ENCODE measurements at regions not wholly inside any gene's neighbourhood (a gene's known extent, or its start where the extent isn't known, plus 50 kb on each side); places are given as distances from the start of the nearest gene placed in this dataset.
"Not testable (repeated sequence)": the region's sequence is repeated elsewhere in the genome, so short reads cannot be mapped to it uniquely, and the experiment has no call there.

DNA sequence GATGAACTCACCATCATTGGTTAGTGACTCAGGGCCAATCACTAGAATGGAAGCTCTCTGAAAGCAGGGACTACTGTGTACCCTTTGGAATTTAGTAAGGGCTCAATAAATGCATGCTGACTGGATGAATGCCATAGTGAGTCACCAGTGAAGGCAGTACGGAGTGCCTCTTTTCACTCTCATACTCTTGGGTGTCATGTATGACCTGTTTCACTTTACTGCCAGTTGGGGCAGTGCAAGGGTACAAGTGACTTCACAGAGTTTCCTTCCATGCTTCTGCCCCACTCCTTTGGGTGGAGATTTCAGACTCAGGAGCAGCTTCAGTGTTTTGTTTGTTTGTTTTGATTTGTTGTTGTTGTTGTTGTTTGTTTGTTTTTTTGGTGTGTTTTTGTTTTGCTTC, 57.7 kb downstream of the SOX3 start:
- no peak for DNase-seq

DNA sequence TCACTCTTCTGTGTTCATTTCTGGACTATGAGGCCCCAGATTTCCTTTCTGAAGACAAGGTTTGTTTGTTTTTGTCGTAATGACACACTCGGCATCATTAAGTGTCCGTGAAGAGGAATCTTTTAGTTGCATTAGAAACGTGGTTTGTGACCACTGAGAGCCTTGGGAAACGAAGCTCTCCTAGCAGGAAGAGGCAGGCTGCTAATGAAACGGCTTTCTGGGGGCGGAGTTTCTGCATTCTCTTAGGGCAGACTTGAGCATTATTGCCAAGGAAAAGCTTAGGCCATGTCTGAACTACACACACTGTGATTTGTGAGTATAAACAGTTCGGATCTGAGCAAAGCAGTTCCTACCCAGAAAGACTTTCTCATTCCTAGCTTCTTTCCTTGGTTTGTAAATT, 64.0 kb downstream of the SOX3 start:
- DNase-seq, result no peak

DNA sequence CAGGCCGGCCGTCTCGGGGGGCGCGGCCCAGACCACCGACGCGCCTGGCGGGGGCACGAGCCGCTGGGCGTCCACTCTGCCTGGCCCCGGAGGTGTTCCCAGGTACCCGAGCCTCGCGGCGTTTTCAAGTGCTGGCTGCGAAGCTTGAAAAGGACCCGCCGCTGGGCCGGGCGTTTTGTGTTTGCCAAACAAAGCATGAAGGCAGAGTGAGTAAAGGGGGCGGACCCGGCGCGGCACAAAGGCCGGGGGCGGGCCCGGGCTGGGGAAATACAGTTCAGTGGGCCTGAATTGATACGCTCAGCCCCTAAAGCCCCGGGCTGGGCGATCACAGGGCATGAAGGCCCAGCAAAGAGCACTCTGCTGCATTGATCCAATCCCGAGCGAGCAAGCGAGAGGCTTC, 65.4 kb downstream of the SOX3 start:
- DNase-seq, result no peak

DNA sequence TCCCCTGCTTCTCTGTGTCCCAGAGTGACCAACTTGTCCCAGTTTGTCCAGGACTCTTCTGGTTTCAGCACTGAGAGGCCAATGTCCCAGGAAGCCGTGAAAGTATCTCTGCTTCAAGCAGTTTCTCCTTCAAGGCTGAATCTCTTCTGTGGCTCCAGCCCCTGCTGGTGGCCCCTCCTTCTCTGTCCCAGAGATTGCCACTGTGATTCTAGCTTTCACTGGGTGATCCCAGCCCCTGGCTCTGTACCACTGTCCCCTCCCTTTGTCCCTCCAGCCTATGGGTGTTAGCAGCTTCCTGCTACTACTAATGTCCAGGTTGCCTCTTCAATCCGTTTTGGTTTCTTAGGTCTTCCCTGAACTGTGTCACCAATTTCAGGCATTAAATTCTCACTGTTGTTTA, 70.5 kb downstream of the SOX3 start:
- no peak for DNase-seq

DNA sequence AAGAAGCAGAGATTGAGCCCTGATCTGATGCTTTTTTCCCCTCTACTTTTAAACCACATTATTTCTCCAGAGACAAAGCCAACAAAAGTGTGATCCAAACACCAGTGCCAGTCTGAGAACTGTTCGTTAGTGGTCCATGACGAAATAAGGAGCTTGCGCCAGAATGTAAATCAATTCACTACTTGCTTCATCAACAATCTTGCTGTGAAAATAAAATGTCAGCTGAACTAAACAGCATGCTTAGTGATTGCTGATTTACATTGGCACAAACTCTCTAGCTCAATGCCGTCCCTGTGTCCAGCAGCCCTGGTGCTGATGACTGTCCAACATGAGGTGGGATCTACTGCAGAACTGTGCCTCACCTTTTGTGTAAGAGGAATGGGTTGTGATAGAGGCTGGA, 71.3 kb downstream of the SOX3 start:
- no peak for DNase-seq

DNA sequence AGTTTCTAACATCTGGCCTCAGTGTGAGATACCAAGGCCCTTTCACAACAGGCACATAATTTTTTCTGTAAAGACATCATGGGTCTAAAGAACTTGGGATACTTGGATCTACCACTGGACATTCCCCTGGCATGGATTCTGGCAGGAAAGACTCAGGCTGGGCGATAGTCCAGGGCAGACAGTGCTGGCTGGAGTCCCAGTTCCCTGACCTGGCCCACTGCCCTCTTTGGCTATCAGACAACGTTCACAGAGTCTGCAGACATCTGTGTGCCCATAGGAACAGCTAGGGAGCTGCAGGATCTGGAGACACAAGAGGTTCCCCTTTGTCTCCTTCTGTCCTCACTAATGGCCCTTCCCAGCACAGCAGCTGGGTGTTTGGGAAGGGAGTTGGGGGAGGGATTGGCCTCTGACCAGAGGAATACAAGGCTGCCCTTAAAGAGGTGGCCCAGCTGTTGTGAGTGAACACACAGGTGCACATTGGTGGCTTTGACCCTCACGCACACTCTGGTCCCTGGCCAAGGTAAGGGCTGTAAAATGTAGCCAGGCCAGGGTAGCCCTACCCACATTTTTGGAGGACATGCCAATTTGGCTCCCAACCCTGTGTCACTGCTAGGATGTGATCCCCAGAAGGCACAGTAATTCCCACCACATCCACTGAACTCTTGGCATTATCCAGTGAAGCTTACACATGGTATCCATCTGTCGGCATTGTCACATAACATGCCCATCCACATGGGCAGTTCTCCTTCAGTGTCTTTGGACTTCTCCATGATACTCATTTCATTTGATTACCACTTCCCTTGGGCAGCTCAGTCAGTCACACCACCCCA, 72.3 kb downstream of the SOX3 start:
- DNase-seq, result no peak

DNA sequence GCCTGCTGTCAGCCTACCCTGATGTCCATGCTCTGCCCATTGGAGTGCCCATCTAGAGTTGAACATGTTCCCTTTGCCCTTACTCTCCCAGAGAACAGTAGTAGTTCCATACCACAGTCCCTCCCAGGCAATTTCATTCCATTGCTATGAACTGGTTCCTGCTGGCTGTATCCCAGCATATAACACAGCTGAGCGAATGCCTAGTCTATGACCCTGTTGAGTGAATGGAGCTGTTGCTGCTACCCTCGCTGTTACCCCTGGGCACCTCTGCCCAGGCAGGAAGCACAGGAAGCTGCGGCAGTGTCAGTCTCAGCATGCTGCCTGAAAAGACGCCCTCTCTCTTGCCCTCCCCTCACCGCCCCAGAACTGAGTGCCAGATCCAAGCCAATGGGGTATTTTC, 73.3 kb downstream of the SOX3 start:
- no peak for DNase-seq

DNA sequence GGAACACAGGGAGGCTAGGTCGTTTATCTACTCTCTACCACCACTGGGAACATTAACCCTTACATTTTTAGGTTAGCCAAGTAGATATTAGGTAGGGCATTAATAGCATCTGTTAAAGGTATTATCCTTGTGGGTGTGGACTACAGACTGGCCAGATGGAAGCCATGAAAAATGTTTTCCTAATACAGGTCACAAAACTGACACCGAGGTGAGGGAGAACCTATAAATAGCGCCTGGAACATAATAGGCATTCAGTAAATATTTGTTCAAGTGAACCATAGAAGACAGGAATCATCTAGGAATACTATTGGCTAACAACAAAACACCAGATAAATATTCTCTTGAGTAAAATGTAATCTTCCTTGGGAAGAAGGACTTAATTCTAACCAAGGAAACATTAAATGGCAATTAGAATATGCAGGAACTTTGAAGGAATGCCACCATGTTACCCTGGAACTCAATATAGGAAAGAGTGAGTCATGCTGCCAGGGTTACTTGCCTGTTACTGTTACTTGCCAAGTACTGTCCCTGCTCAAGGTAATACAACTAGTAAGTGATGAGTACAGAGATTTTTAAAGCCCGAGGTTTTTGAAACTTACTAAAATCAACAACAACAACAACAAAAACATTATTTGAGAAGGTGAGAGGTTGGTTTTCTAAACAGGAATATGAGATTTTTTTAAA, 79.0 kb downstream of the SOX3 start:
- DNase-seq, result no peak

DNA sequence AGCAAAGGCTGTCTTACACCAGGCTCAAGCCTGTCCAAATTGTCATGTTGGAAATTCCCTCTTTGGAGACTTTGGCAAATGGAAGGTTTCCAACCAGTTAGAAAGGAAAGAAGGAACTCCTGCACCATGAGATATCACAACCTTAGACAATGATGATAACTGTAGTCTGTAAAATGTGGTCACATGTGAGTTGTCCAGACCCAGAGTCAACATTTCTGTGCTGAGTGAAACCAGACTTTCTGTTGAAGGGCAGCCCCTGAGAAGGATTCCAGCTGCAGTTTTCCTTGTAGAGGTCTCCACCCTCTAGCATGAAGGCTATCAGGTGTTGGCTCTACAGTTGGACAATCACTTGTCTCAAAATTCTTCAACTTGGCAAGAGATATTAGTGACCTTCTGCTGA, 82.4 kb downstream of the SOX3 start:
- no peak for DNase-seq

DNA sequence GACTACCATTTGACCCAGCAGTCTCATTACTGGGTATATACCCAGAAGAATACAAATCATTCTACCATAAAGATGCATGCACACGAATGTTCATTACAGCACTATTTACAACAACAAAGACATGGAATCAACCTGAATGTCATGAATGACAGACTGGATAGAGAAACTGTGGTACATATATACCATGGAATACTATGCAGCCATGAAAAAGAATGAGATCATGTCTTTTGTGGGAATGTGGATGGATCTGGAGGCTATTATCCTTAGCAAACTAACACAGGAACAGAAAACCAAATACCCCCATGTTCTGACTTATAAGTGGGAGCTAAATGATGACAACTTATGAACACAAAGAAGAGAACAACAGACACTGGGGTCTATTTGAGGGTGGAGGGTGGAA, 102.7 kb downstream of the SOX3 start:
- not testable (repeated sequence) for DNase-seq

DNA sequence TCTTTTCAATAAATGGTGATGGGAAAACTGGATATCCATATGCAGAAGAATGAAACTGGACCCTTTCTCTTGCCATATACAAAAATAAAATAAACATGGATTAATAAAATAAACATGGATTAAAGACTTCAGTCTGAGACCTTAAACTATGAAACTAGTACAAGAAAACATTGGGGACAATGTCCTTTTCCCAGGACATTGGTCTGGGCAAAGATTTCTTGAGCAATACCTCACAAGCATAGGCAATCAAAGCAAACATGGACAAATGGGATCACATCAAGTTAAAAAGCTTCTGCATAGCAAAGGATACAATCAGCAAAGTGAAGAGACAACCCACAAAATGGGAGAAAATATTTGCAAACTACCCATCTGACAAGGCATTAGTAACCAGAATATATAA, 108.5 kb downstream of the SOX3 start:
- DNase-seq, result not testable (repeated sequence)

DNA sequence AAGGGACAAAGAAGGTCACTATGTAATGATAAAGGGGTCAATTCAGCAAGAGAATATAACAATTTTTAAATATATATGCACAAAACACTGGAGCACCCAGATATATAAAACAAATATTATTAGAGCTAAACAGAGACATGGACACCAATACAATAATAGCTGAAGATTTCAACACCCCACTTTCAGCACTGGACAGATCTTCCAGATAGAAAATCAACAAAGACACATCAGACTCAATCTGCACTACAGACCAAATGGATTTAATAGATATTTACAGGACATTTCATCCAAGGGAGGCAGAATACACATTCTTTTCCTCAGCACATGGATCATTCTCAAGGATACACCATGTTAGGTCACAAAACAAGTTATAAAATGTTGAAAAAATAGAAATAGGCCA, 111.4 kb downstream of the SOX3 start:
- DNase-seq, result no peak

DNA sequence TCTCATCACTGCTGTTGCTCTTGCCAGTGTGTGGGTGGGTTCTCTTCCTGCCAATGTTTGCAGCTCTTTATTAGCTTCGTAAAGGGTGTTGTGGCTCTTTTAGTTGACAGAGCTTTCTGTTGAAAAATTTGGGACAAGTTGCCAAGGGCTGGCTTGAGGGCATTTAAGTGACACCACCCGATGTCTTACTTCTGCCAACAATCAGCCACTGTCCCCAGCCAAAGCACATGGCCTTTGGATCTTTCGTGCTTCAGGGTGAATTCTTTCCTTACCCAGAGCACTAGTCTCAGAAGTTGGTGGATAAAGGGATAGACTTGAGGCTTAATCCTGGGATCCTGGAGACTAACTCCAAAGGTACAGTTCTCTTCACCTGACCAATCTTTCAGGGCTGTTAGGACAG, 113.6 kb downstream of the SOX3 start:
- DNase-seq, result no peak

DNA sequence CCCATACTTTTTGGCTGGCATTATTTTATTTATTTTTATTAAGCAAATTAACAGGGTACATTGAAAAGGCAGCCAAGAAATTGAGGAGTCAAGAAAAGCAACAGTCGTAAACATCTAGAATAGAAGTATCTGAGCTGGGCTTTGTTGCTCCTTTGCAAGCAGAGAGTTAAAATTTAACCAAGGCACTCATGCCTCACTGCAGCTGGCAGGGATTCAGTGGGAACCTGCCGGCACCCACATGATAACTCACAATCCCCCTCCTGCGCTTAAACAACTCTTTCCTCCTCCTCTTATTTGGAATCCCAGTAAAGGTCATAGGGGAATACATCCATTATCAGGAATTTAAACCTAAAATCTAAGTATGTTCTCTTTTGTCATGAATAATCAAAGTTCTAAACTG, 115.5 kb downstream of the SOX3 start:
- DNase-seq, result no peak

DNA sequence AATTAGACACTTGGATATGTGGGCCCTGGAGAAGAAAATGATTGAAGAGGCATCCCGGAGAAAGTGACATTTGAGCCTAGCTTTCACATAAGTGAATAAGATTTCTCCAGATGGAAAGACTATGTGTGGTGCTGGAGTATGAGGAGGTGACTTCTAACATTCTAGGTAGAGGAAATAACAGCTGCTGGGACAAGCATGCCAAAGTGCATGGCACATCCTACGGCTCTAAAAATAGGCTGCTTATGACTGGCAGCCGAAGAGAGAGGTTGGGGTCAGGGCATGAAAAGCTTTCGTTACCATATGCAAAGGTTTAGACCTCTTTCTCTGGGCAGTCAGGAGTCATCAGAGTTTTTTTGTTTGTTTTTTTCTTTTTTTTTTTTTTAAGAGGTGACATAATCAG, 142.0 kb downstream of the SOX3 start:
- DNase-seq, result no peak

DNA sequence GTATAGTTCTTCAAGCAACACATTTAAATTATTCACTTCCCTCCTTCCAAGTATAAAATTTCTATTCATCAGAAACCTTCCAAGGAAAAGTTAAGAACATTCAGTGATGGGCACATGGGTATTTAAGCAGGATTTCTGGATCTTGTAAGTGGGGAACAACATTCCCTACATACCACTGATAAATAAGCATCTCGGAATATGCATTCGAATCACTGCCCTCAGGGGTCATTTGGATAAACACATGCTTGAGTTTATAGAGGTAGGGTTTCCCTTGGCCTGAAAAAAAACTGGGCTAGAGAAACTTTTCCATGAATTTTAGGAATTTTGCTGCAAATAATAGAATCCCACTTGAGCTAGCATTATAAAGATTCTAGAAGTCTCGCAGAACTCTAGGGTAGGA, 143.9 kb downstream of the SOX3 start:
- DNase-seq, result no peak

DNA sequence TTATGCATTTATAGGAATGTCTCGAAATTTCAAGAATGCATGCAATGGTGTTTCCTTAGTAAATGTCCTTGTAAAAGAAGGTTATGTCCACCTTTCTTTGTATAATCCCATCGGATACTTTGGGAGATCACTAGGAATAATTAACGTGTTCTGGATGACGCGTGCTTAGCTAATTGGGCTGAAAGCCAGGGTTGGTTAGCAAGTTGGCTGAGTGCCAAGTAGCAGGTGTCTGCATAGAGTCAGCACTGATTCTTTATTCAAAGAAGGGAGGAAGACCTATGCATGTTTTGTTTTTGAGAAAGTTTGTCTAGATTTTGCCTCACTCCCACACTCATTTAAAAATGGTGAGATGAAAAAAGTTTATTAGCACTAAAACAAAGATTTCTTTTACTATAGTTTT, 144.6 kb downstream of the SOX3 start:
- DNase-seq, result no peak

DNA sequence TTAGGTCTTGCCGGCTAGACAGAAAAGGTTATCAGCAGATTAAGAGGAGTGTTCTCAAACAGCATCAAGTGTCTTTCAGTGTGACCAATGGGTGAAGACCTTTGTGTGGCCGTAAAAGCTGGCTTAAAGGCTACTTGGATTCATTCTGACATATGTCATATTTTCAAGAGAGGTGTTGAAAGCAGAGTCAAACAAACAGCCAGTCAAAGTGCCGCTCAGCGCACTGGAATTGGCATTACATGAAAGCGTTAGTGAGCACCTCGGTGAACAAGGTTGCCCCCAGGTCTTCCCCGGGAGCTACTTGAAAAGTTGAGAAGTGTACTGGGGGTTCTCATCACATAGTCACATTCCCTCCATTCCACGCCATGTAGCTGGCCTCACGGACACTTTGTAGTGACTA, 148.9 kb downstream of the SOX3 start:
- no peak for DNase-seq

DNA sequence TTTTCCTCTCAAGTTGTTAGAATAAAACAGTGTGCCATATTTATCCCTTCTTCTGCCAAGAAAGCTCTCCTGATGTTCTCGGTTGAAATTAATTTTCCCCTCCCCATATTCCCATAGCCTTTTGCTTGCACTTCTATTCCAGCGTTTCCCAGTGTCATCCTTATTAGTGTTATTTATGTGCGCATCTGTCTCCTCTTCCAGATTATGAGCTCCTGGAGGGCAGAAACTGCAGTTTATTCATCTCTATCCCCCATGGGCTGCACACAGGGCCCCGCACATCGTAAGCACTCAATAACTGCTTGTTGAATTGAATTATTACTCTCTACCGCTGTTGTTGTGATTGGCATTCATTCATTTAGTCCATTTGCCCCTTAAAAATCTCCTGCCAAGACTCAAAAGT, 149.4 kb downstream of the SOX3 start:
- no peak for DNase-seq

DNA sequence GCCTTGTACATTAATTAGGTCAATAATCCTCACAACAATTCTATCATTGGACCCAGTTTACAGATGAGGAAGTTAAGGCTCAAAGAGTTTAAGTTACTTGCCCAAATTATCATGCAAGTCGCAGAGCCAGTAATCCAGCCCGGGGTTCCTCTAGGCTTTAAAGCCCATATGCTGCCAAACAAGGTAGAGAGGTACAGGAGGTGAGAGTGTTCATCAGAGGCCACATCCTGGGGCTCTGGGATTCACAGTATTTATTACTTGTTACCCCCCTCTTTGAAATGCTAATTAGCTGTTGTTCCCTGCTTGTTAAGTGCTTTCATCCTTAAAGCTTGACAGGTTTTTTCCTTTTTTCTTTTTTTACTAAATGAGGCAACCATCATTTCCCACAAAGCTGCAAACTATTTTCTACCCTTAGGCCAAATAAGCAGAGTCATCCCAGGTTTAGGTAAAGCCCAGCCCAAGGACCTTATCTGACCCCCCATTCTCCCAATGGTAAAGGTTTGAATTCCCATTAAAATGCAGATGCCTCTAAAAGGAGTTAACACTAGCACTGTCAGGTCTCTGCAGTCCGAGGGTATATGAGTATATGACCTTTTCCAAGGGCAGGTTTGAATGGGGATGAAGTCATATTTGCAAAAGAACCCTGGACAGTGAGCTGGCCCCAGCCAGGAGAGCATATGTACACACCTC, 150.3 kb downstream of the SOX3 start:
- no peak for DNase-seq

DNA sequence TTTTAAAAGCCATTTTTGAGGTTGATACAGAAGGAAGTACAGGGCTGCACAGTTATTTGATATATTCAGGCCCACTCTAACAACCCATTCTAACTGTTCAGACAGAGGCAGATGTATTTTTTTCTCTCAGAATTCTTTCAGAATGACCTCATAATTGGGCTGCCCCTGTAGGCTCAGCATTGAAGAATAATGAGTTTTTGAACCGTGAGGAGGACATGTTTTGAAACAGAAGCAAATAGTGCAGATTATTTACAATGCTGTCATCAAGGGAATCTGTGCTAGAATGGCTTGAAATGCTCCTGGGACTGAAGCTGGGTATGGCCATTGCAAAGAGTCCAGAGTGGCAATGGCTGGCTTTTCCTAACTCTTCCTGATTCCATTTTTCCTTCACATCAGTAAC, 158.1 kb downstream of the SOX3 start:
- DNase-seq, result no peak

DNA sequence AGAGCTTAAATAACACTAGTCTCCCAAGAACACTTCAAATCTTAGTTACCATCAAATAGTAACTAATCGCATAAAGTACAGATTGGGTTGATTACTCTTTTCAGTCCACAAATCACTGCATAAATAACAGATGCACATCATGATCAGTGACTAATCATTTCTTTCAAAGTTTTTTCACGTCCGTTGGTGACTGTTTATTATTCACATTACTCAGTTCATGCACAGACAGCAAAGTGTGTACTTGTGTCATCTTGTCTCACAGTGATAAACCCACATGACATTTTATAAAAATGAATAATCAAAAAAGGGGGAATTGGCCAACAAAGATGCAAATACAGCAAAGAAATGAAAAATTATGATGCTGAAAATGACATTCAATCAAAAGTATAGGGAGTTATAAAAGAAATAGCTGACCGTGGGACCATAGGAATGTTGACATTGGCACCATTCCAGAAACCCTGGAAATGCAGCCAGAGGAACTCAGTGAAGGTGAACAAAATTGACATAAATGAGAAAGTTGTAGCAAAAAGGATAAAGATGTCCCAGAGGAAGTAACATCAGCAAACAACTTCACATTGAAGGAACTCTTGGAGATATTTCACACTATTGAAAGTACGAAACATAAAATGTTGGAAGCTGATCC, 161.5 kb downstream of the SOX3 start:
- DNase-seq, result no peak

DNA sequence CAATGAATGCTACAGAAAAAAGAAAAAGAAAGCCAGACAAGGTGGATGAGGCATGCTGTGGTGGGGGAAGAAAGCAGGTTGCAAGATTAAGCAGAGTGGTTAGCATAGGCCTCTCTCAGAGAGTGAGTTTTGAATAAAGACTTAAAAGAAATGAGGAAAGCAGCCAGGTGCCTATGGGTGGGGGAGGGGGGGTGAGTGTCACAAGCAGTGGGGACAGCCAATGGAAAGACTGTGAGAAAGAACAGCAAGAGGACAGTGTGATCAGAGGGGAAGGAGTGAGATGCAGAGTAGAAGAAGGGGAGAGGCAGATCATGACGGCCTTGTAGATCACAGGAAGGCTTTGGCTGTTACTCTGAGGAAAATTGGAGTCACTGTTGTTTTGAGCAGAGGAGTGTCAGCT, 162.5 kb downstream of the SOX3 start:
- no peak for DNase-seq

DNA sequence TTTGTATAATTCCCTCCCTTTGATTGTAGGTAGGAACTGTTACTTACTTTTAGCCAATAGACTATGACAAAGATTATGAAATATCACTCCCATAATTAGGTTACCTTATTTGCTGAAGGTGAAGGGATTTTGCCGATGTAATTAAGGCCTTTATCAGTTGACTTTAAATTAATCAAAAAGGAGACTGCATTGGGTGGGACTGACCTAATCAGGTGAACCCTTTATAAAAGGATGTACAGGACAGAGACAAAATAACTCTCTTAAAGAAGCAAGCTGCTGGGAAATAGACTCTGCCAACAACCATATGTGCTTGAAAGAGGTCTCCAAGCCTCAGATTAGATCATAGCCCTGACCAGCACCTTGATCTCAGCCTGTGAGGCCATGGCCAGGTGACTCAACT, 167.6 kb downstream of the SOX3 start:
- DNase-seq, result no peak
